ENCODE measurements at regions not wholly inside any gene's neighbourhood (a gene's known extent, or its start where the extent isn't known, plus 50 kb on each side); places are given as distances from the start of the nearest gene placed in this dataset.

DNA sequence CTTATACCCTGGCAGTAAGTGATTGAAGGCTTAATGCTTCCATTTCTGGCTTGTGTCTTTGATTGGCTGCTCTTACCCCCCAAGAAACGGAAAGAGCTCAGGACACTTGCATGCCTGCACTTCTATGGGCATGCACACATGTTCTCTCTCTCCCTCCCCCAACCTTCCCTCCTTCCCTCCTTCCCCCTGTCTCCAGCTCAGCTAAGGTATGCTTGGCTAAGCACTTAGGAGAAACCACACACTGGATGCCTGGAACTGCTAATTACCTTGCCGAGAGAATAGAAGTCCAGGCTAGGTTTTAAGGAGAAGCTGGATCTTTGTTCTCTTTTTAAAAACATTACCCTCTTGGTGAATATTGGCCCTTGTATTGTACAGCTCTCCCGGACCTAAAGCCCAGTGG, 1072.8 kb upstream of the TMEM132C start:
- Histone ChIP-seq H3K9ac (no peak overlapping the region), H3K36me3 (ENCODE audit: low read depth) (no peaks in the 10 kb centered on the region), H3K9me3 (ENCODE audit: low read depth) (no peaks in the 10 kb centered on the region), H3K27me3 (replicated peaks; ENCODE audit: insufficient read depth) (no peaks in the 10 kb centered on the region), H3K4me3 (no peak overlapping the region), H3K4me2 (ENCODE audit: unreplicated experiment) (no peak overlapping the region), H3K9me2 (ENCODE audit: insufficient read depth) (no peaks in the 10 kb centered on the region), H3F3A (ENCODE audit: insufficient read depth) (peaks cover 19% of the 10 kb centered on the region; the same call in 1 of the 2 replicates), H2AFZ (no peak overlapping the region), H3K27ac (no peak overlapping the region), H3K79me2 (ENCODE audit: insufficient read depth) (no peaks in the 10 kb centered on the region), H3K4me1 (ENCODE audit: insufficient read depth) (peaks cover 13% of the 10 kb centered on the region), H4K20me1 (ENCODE audit: insufficient read depth) (no peaks in the 10 kb centered on the region)
- in situ Hi-C loops (cut with MboI) = no loop called here
- WGBS, 2 experiments (ENCODE audit: low coverage in 1 of 2, low lambda C conversion rate in 2 of 2, missing lambda C conversion rate in 2 of 2) = 76 to 83% methylated on average over 3 of the region's 3 CpGs
- TF ChIP-seq EZH2 (IDR thresholded peaks at IDR 0.05; ENCODE audit: insufficient read depth, poor library complexity, severe bottlenecking) (no peak), EZH2phosphoT487 (IDR thresholded peaks at IDR 0.05; ENCODE audit: insufficient read depth, low read depth) (no peak)
- DNase-seq = no peak

DNA sequence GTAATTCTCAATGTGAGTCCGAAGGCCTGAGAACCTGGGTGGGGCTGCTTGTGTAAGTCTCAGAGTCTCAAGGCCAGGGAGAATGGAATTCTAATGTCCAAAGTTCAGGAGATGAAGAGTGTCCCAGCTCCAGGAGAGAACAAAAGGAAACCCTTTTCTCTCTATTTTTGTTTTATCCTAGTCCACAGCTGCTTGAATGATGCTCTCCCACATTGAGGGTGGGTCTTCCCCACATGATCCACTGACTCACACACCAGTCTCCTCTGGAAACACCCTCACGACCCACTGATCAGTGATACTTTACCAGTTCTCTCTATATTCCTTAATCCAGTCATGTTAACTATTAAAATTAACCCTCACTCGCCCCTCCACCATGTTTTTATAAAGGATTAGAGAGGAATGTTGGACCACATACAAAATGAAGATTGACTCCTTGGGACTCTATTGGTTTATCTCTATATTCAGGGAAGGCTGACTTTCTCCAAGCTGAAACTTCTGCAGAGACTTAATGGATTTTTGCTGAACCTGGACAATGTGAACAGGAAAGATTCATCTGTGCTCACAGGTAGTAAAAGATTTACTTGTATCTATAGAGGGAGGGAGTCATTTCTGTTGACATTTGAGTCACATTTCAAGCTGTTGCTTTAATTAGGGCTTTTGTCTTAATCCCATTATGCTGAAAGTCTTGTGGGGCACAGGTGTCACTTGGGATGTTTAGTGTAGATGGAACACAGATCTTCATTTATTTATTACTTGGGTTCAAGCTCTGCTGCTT, 1061.0 kb upstream of the TMEM132C start:
- H3K36me3 ChIP-seq (ENCODE audit: low read depth) = no peaks in the 10 kb centered on the region
- H3K9me3 ChIP-seq (ENCODE audit: low read depth) = peaks cover 4% of the 10 kb centered on the region
- 55 to 61% methylated on average over 3 of the region's 3 CpGs for WGBS, 2 experiments (ENCODE audit: low coverage in 1 of 2, low lambda C conversion rate in 2 of 2, missing lambda C conversion rate in 2 of 2)
- no peak overlapping the region for H3K4me3 ChIP-seq
- H3K4me1 ChIP-seq (ENCODE audit: insufficient read depth) = no peaks in the 10 kb centered on the region
- H3K79me2 ChIP-seq (ENCODE audit: insufficient read depth) = no peaks in the 10 kb centered on the region
- no peaks in the 10 kb centered on the region for H3K27me3 ChIP-seq (replicated peaks; ENCODE audit: insufficient read depth)
- H3K9me2 ChIP-seq (ENCODE audit: insufficient read depth) = 0 out of 2 replicates have a peak, but pooled peaks cover 3% of the 10 kb centered on the region
- no peaks in the 10 kb centered on the region for H3F3A ChIP-seq (ENCODE audit: insufficient read depth)
- TF ChIP-seq EZH2phosphoT487 (IDR thresholded peaks at IDR 0.05; ENCODE audit: insufficient read depth, low read depth) (no peak), EZH2 (IDR thresholded peaks at IDR 0.05; ENCODE audit: insufficient read depth, poor library complexity, severe bottlenecking) (no peak)
- H3K27ac ChIP-seq = no peak overlapping the region
- no peak overlapping the region for H3K9ac ChIP-seq
- no peak overlapping the region for H3K4me2 ChIP-seq (ENCODE audit: unreplicated experiment)
- in situ Hi-C loops (cut with MboI) = no loop called here
- H2AFZ ChIP-seq = no peak overlapping the region
- no peak for DNase-seq
- no peaks in the 10 kb centered on the region for H4K20me1 ChIP-seq (ENCODE audit: insufficient read depth)

DNA sequence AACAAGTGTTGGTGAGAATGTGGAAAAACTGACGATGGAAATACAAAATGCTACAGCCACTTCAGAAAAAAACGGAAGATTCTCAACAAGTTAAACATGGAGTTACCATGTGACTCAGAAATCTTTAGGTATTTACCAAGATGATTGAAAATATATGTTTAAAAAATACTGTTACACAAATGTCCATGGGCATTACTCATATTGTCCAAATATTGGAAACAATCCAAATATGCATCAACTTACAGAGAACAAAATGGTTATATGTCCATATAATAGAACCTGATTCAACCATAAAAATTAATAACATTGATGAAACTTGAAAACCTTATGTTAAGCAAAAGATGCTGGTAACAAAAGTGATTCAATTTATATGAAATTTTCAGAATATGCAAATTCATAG, 1057.7 kb upstream of the TMEM132C start:
- 70 to 86% methylated on average over 2 of the region's 2 CpGs for WGBS, 2 experiments (ENCODE audit: low coverage in 1 of 2, low lambda C conversion rate in 2 of 2, missing lambda C conversion rate in 2 of 2)
- H3K4me3 ChIP-seq = no peak overlapping the region
- no peaks in the 10 kb centered on the region for H3K79me2 ChIP-seq (ENCODE audit: insufficient read depth)
- H4K20me1 ChIP-seq (ENCODE audit: insufficient read depth) = no peaks in the 10 kb centered on the region
- H2AFZ ChIP-seq = no peak overlapping the region
- no peaks in the 10 kb centered on the region for H3K36me3 ChIP-seq (ENCODE audit: low read depth)
- H3F3A ChIP-seq (ENCODE audit: insufficient read depth) = 0 out of 2 replicates have a peak, but pooled peaks cover 8% of the 10 kb centered on the region
- H3K4me2 ChIP-seq (ENCODE audit: unreplicated experiment) = no peak overlapping the region
- no peak for DNase-seq
- TF ChIP-seq EZH2phosphoT487 (IDR thresholded peaks at IDR 0.05; ENCODE audit: insufficient read depth, low read depth) = no peak
- no peak for TF ChIP-seq EZH2 (IDR thresholded peaks at IDR 0.05; ENCODE audit: insufficient read depth, poor library complexity, severe bottlenecking)
- no peaks in the 10 kb centered on the region for H3K27me3 ChIP-seq (replicated peaks; ENCODE audit: insufficient read depth)
- H3K9me2 ChIP-seq (ENCODE audit: insufficient read depth) = 0 out of 2 replicates have a peak, but pooled peaks cover 3% of the 10 kb centered on the region
- in situ Hi-C loops (cut with MboI) = no loop called here
- no peak overlapping the region for H3K9ac ChIP-seq
- H3K9me3 ChIP-seq (ENCODE audit: low read depth) = peaks cover 4% of the 10 kb centered on the region
- no peak overlapping the region for H3K27ac ChIP-seq
- H3K4me1 ChIP-seq (ENCODE audit: insufficient read depth) = peaks cover 8% of the 10 kb centered on the region

DNA sequence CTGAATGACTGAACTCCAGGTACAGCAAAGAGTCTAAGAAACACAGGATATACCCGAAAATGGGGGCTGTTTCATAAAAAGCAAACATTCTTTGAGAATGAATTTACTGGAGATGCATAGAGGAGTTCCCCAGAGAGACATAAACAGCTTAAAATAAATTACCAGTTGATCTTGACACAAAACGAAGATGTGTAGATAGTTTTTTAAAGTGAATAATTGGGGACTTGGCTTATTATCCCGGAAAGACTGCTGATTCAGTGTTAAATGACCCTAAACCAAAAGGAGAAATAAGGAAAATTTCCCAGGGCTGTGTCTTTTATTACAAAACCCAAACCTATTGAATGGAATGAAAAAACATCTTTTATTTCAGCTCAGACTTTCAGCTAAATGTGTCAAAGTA, 1052.8 kb upstream of the TMEM132C start:
- no peak for TF ChIP-seq EZH2 (IDR thresholded peaks at IDR 0.05; ENCODE audit: insufficient read depth, poor library complexity, severe bottlenecking)
- no peak for TF ChIP-seq EZH2phosphoT487 (IDR thresholded peaks at IDR 0.05; ENCODE audit: insufficient read depth, low read depth)
- Histone ChIP-seq H3K36me3 (ENCODE audit: low read depth) (no peaks in the 10 kb centered on the region), H3F3A (ENCODE audit: insufficient read depth) (0 out of 2 replicates have a peak, but pooled peaks cover 17% of the 10 kb centered on the region), H3K9me2 (ENCODE audit: insufficient read depth) (no peaks in the 10 kb centered on the region), H3K9ac (no peak overlapping the region), H3K9me3 (ENCODE audit: low read depth) (peaks cover 1% of the 10 kb centered on the region), H3K4me2 (ENCODE audit: unreplicated experiment) (peak overlapping the region; percentile 20), H4K20me1 (ENCODE audit: insufficient read depth) (no peaks in the 10 kb centered on the region), H3K79me2 (ENCODE audit: insufficient read depth) (no peaks in the 10 kb centered on the region), H3K27me3 (replicated peaks; ENCODE audit: insufficient read depth) (no peaks in the 10 kb centered on the region), H3K27ac (0 out of 2 replicates have a peak overlapping the region, but pooled peaks have one; percentile 34), H3K4me3 (no peak overlapping the region), H2AFZ (peak overlapping the region; percentile 43), H3K4me1 (ENCODE audit: insufficient read depth) (peaks cover 18% of the 10 kb centered on the region)
- WGBS, 2 experiments (ENCODE audit: low coverage in 1 of 2, low lambda C conversion rate in 2 of 2, missing lambda C conversion rate in 2 of 2) = 14 to 16% methylated on average over 3 of the region's 3 CpGs
- DNase-seq = peak; percentile 42
- in situ Hi-C loops (cut with MboI) = no loop called here

Data from GM23248 (cell line).